CD4-positive, alpha-beta T cell treated with Interleukin-17A for 1 hour (primary cell): ENCODE measurements at regions not wholly inside any gene's neighbourhood (a gene's known extent, or its start where the extent isn't known, plus 50 kb on each side); places are given as distances from the start of the nearest gene placed in this dataset.

Source experiments
- DNase-seq: peaks from one replicate; pipeline ENCODE4 v3.0.0-alpha.2; 2020

GRCh38 chr10:108836362-108836761 lies 1086.9 kb downstream of the XPNPEP1 start:
- no peak for DNase-seq

- no peak for DNase-seq
Observed at GRCh38 chr10:108822026-108822425, 1101.3 kb downstream of the XPNPEP1 start.

GRCh38 chr10:108819302-108819701 lies 1104.0 kb downstream of the XPNPEP1 start:
- no peak for DNase-seq

GRCh38 chr10:108817584-108817983 lies 1105.7 kb downstream of the XPNPEP1 start:
- no peak for DNase-seq

- no peak for DNase-seq
Observed at GRCh38 chr10:108817135-108817534, 1106.2 kb downstream of the XPNPEP1 start.

GRCh38 chr10:108812906-108813305 lies 1110.4 kb downstream of the XPNPEP1 start:
- no peak for DNase-seq

GRCh38 chr10:108812296-108812695 lies 1111.0 kb downstream of the XPNPEP1 start:
- DNase-seq: no peak

- DNase-seq: no peak
Observed at GRCh38 chr10:108808228-108808627, 1115.1 kb downstream of the XPNPEP1 start.

GRCh38 chr10:108801775-108802517 lies 1121.4 kb downstream of the XPNPEP1 start:
- no peak for DNase-seq

GRCh38 chr10:108801220-108801619 lies 1122.1 kb downstream of the XPNPEP1 start:
- no peak for DNase-seq

- DNase-seq: no peak
Observed at GRCh38 chr10:108797573-108797972, 1125.7 kb downstream of the XPNPEP1 start.

GRCh38 chr10:108791794-108792474 lies 1131.4 kb downstream of the XPNPEP1 start:
- DNase-seq: no peak

- DNase-seq: no peak
Observed at GRCh38 chr10:108791030-108791429, 1132.3 kb downstream of the XPNPEP1 start.

- DNase-seq: no peak
Observed at GRCh38 chr10:108789919-108790318, 1133.4 kb downstream of the XPNPEP1 start.

GRCh38 chr10:108789336-108789735 lies 1134.0 kb downstream of the XPNPEP1 start:
- DNase-seq: no peak

GRCh38 chr10:108788891-108789290 lies 1134.4 kb downstream of the XPNPEP1 start:
- DNase-seq: no peak

GRCh38 chr10:108787932-108788331 lies 1135.4 kb downstream of the XPNPEP1 start:
- DNase-seq: no peak

GRCh38 chr10:108785011-108785410 lies 1138.3 kb downstream of the XPNPEP1 start:
- no peak for DNase-seq

- no peak for DNase-seq
Observed at GRCh38 chr10:108784534-108784933, 1138.8 kb downstream of the XPNPEP1 start.

- DNase-seq: no peak
Observed at GRCh38 chr10:108783897-108784296, 1139.4 kb downstream of the XPNPEP1 start.

GRCh38 chr10:108782411-108782810 lies 1140.9 kb downstream of the XPNPEP1 start:
- DNase-seq: no peak

- DNase-seq: no peak
Observed at GRCh38 chr10:108779501-108779900, 1143.8 kb downstream of the XPNPEP1 start.

GRCh38 chr10:108775911-108776475 lies 1147.3 kb downstream of the XPNPEP1 start:
- DNase-seq: no peak

GRCh38 chr10:108771106-108771505 lies 1152.2 kb downstream of the XPNPEP1 start:
- DNase-seq: no peak
